GM12875 (cell line): ENCODE measurements at regions not wholly inside any gene's neighbourhood (a gene's known extent, or its start where the extent isn't known, plus 50 kb on each side); places are given as distances from the start of the nearest gene placed in this dataset.

ENCODE experiments used
- H3K4me3 ChIP-seq: one replicate; pipeline ENCODE4 v1.5.1; 2011; ENCODE audit warnings: low read depth, low read length, control low read depth
- TF ChIP-seq, protein P1 (sequence below): IDR thresholded peaks from 2 replicates; pipeline ENCODE4 v1.5.1; 2011; ENCODE audit warnings: low read depth, mild to moderate bottlenecking, control low read depth, inconsistent platforms, low read length, moderate library complexity, borderline replicate concordance; ENCODE audit not compliant: insufficient read depth

DNA sequence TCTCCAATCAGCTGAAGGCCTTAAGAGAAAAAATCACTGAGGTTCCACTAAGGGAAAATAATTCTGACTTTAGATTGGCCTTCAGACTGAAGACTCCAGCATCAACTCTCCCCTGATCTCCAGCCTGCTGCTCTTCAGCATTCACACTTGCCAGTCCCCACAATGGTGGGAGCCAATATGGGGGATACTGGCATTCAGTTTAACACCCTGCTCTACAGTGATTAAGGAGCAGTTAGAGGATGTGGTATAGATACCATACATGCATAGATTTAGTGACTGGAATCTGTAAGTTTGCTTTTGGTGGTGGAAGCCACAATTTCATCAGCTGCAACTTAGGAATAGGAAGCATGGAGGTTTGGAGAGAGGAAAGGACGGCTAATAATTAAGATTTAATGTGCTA is 2017.7 kb upstream of the CDH6 start:
- TF ChIP-seq, protein P1, sequence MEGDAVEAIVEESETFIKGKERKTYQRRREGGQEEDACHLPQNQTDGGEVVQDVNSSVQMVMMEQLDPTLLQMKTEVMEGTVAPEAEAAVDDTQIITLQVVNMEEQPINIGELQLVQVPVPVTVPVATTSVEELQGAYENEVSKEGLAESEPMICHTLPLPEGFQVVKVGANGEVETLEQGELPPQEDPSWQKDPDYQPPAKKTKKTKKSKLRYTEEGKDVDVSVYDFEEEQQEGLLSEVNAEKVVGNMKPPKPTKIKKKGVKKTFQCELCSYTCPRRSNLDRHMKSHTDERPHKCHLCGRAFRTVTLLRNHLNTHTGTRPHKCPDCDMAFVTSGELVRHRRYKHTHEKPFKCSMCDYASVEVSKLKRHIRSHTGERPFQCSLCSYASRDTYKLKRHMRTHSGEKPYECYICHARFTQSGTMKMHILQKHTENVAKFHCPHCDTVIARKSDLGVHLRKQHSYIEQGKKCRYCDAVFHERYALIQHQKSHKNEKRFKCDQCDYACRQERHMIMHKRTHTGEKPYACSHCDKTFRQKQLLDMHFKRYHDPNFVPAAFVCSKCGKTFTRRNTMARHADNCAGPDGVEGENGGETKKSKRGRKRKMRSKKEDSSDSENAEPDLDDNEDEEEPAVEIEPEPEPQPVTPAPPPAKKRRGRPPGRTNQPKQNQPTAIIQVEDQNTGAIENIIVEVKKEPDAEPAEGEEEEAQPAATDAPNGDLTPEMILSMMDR = no peak

DNA sequence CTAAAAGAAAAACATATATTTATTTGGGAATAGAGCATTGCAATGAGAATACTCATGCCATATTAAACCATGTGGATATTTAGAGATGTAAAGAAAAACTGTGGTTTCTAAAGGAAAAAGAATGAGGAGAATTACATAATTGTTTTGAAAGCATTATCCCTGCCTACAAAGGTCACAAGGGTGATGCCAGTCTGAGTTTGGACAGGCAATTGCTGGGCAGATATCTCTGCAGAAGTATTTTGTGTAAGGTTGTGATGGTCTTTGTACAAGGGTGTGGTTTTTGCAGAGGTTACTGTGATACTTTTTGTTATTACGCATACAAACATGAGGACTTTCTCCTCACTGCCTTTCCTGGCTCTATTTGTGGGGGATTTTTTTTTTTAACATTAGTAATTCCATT is 2022.9 kb upstream of the CDH6 start:
- TF ChIP-seq, protein P1 = no peak
- no peak overlapping the region for H3K4me3 ChIP-seq

More for the DNA sequence above, 2017.7 kb upstream of the CDH6 start:
- H3K4me3 ChIP-seq = no peak overlapping the region

DNA sequence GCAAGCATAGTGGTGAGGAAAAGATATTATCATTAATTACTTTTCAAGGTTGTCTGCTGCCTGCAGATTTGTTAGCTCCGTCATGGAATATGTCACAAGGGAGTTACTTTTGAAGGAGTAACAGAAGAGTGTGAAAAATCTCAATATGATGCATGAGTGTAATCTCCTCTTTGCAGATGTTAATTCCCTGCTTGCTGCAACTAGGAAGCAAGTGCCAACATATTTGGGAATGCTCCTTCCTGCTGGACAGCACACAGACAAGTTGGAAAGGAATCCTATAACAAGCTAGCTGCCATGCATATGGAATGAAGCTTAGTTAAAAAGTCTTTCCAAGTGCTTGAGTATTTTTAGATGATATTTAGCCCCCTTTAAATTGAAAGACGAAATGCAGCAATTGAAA is 2023.6 kb upstream of the CDH6 start:
- TF ChIP-seq, protein P1 = no peak
- H3K4me3 ChIP-seq = no peak overlapping the region

DNA sequence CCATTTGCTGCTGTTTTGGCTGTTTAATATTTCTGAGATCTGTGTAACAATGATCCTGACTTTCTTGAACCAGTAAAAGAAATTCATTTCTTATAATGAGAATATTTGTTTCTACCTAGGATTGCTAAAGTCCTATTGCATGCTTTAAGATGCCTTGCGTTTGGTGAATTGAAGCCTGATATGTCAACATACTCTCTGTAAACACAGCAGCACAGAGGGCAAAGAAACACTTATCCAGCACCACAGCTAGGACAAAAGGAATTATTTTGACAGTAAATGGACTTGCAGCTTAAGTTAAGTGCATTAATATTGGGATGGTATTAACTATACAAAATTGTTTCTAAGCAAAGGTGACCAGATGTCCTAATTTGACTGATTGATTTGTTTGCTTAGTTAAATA is 2031.2 kb upstream of the CDH6 start:
- TF ChIP-seq, protein P1 = no peak
- H3K4me3 ChIP-seq = no peak overlapping the region

DNA sequence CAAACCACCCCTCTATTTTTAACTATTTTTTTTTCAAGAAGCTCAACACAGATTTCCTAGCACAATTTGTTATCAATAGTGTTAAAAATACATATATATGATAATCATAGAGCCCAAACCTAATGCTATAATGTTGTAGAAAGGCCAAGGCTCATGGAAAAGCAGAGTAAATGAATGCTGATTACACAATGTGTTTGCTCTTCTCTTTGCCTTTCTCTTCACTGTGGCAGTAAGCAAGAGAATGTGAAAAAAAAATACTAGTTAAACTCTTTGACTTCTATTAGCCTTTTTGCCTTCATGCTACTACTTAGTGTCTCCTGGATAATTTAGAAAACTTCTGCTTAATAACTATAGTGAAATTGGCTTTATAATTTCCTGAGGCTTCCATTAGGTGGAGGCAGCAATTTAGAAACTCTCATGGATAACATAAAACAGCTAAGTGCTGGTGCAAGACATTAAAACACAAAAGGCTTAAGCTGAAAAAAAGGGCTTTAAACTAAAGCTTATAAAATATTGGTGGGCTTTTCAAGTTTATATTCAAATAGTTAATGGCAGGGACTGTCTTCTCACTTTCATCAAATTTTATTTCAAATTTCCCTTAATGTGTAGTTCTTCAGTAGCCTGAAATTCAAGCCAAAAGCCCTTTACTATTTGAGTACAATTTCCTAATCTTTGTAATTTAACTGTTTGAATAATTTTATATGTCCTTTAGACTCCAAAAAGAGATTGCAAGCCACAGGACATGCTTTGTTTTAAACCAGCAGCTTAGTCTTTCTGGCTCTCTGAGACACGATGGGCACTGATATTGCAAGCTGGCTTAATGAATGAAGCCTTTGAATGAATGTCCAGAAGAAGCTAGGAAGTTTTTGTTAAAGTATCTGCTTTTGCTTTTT is 2031.8 kb upstream of the CDH6 start:
- no peak overlapping the region for H3K4me3 ChIP-seq
- TF ChIP-seq, protein P1 = no peak

DNA sequence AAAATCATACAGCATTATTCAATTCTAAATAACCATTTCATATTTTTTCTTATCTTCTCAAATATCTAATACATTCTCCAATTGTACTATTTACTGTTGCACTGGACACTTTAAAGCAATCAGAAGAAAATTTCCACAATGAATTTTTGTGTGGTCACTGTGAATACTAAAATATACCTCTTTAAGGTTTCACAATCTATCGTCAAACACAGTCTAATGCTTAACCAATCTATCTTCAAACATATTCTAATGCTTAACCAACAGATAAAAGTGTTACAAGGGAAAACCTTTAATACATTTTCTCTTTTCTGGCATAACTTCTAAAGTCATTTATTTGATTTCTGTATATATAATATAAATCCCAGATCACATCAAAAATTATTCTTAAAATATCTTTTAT is 2035.5 kb upstream of the CDH6 start:
- H3K4me3 ChIP-seq = no peak overlapping the region
- TF ChIP-seq, protein P1 = no peak

DNA sequence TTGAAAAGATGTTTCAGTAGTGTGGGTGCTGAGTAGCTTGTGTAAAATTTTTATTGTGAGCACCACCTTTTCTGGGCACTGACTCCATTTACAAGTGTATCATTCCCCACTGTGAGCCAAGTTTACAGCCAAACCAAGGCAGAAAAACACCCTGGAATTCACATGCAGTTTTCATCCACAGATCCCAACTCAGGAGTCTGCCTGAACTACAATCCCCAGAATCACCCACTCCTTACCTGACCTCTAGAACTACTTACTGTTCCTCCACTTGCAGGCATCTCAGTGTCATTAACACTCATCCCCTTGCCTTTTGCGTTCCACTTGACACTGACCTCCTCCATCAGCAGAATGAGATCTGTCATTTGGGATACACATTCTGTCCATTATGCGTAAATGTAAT is 2042.6 kb upstream of the CDH6 start:
- TF ChIP-seq, protein P1 = no peak
- no peak overlapping the region for H3K4me3 ChIP-seq
